Adrenal gland (tissue), 9 donors: ENCODE measurements at regions not wholly inside any gene's neighbourhood (a gene's known extent, or its start where the extent isn't known, plus 50 kb on each side); places are given as distances from the start of the nearest gene placed in this dataset.
"Not testable (repeated sequence)": the region's sequence is repeated elsewhere in the genome, so short reads cannot be mapped to it uniquely, and the experiment has no call there.

Experiments
- DNase-seq, 7 donors: peaks; one replicate each; pipeline ENCODE4 v3.0.0-alpha.2; 2019 to 2020
- H3K27ac ChIP-seq, 5 donors: fragments of 200-600 bp; sonication (generic) in 4 of 5; 1 replicate in 3 of 5; 2 replicates in 2 of 5; pipeline versions ENCODE4 v1.5.1 to v1.8.0; 2016 to 2020; ENCODE audit warnings: mild to moderate bottlenecking in 1 of 5
- H3K27me3 ChIP-seq: fragments of 200-600 bp; 2 replicates; pipeline ENCODE4 v1.8.0; 2021
- H3K36me3 ChIP-seq, 2 donors: fragments of 200-600 bp; replicated peaks in 1 of 2; 1 replicate in 1 of 2; 2 replicates in 1 of 2; pipeline versions ENCODE4 v1.5.1 to v1.8.0; 2018 to 2022
- H3K4me1 ChIP-seq, 2 donors: fragments of 200-600 bp; replicated peaks in 1 of 2; 1 replicate in 1 of 2; 2 replicates in 1 of 2; pipeline versions ENCODE4 v1.5.1 to v1.8.0; 2018 to 2021
- H3K4me3 ChIP-seq, 4 donors: fragments of 200-600 bp; sonication (generic) in 3 of 4; one replicate each; pipeline ENCODE4 v1.5.1; 2016 to 2018
- H3K9me3 ChIP-seq, 3 donors: fragments of 200-600 bp; sonication (generic) in 1 of 3; replicated peaks in 1 of 3; 1 replicate in 2 of 3; 2 replicates in 1 of 3; pipeline versions ENCODE4 v1.5.1 to v1.8.0; 2016 to 2021
- CTCF ChIP-seq, 6 experiments: fragments of 450-650 bp in 4 of 6; fragments of 200-600 bp in 2 of 6; sonication (generic) in 1 of 6; IDR thresholded peaks; 1 replicate in 5 of 6; 2 replicates in 1 of 6; pipeline versions ENCODE4 v1.5.1 to v1.8.0; 2016 to 2021; ENCODE audit warnings: antibody characterized with exemption in 6 of 6, mild to moderate bottlenecking in 2 of 6, moderate library complexity in 1 of 6
- WGBS, 4 donors: extraction: QIAGEN DNeasy Blood & Tissue Kit in 2 of 4; methylation state at CpG; one replicate each; pipeline versions ENCODE4 v1.1.5 to v1.1.7; 2013 to 2017; 5-methylcytosine and 5-hydroxymethylcytosine counted together
- intact Hi-C, 2 donors: fragments of 100-400 bp; cut with DNase I; formaldehyde crosslinking; loops; one replicate each; pipeline versions ENCODE4 v1.14.1 to v1.15.0; 2022 to 2023
- donor health status: healthy with polysubstance abuse.
- donor health status: Bipolar disorder and iron deficiency.
- donor health status: DM: yes; HTN: yes; CAD: no.
- donor health status: DM: no; HTN: no; CAD: no.
- donor health status: DM: no; HTN: no; CAD: no.

- H3K4me3 ChIP-seq, H3K9me3 ChIP-seq, H3K27ac ChIP-seq, H3K27me3 ChIP-seq, intact Hi-C loops, H3K36me3 ChIP-seq, H3K4me1 ChIP-seq, DNase-seq: not testable (repeated sequence)
- peak in 1 of 6 experiments; percentile 20 for TF ChIP-seq CTCF (IDR thresholded peaks at IDR 0.05)
- 43 to 71% (median 63%) methylated on average over 1 to 4 of the region's 4 CpGs; no CpG with 5 or more reads in 1 of the 4 donors for WGBS, 4 donors
Measured at GRCh38 chr9:43127949-43128348, 944.5 kb downstream of the SPATA31A6 start.

- H3K4me3 ChIP-seq, H3K9me3 ChIP-seq, DNase-seq, H3K4me1 ChIP-seq, H3K27me3 ChIP-seq, intact Hi-C loops, H3K36me3 ChIP-seq: not testable (repeated sequence)
- peak overlapping the region in 1 of 5 donors; percentile 61 for H3K27ac ChIP-seq
- 48 to 60% (median 54%) methylated on average over 1 to 2 of the region's 2 CpGs for WGBS, 4 donors
Measured at GRCh38 chr9:43130744-43131171, 947.3 kb downstream of the SPATA31A6 start.

- H3K27me3 ChIP-seq, H3K36me3 ChIP-seq, H3K4me3 ChIP-seq, intact Hi-C loops, H3K4me1 ChIP-seq, H3K27ac ChIP-seq, H3K9me3 ChIP-seq: not testable (repeated sequence)
- 52 to 60% (median 55%) methylated on average over 3 to 4 of the region's 4 CpGs; no CpG with 5 or more reads in 1 of the 4 donors for WGBS, 4 donors
- DNase-seq = peak in 3 of 7 donors; percentile 5 to 56 (median 27)
Measured at GRCh38 chr9:43135440-43135839, 952.0 kb downstream of the SPATA31A6 start.

GRCh38 chr9:43138909-43139308, 955.5 kb downstream of the SPATA31A6 start:
- H3K4me1 ChIP-seq, H3K27me3 ChIP-seq, H3K4me3 ChIP-seq, intact Hi-C loops, H3K36me3 ChIP-seq, DNase-seq, H3K9me3 ChIP-seq: not testable (repeated sequence)
- WGBS, 4 donors = 74 to 79% (median 74%) methylated on average over 3 to 6 of the region's 10 CpGs
- peak overlapping the region in 2 of 5 donors; percentile 38 to 66 for H3K27ac ChIP-seq

GRCh38 chr9:43139349-43139748, 955.9 kb downstream of the SPATA31A6 start:
- H3K4me3 ChIP-seq, H3K36me3 ChIP-seq, intact Hi-C loops, H3K9me3 ChIP-seq, H3K27me3 ChIP-seq, H3K4me1 ChIP-seq, DNase-seq: not testable (repeated sequence)
- 45 to 78% (median 67%) methylated on average over 1 to 2 of the region's 5 CpGs for WGBS, 4 donors
- peak overlapping the region in 1 of 5 donors; percentile 71 for H3K27ac ChIP-seq

GRCh38 chr9:43139878-43140608, 956.6 kb downstream of the SPATA31A6 start:
- peak in 2 of 7 donors; percentile 5 to 55 for DNase-seq
- H3K36me3 ChIP-seq, intact Hi-C loops, H3K4me1 ChIP-seq, H3K4me3 ChIP-seq, H3K9me3 ChIP-seq, H3K27me3 ChIP-seq: not testable (repeated sequence)
- 56 to 75% (median 64%) methylated on average over 6 to 8 of the region's 8 CpGs for WGBS, 4 donors
- peak overlapping the region in 2 of 5 donors; percentile 37 to 71 for H3K27ac ChIP-seq
